WTC11 (cell line): ENCODE measurements at regions not wholly inside any gene's neighbourhood (a gene's known extent, or its start where the extent isn't known, plus 50 kb on each side); places are given as distances from the start of the nearest gene placed in this dataset.

ENCODE experiments used
- CTCF ChIP-seq: fragments of 200-600 bp; IDR thresholded peaks from 2 replicates; pipeline ENCODE4 v1.8.0; 2022; ENCODE audit warnings: antibody characterized with exemption
- FOXP4 ChIP-seq: sonication (generic); formaldehyde crosslinking; IDR thresholded peaks from 2 replicates; pipeline ENCODE4 v1.8.0; 2022; ENCODE audit warnings: mild to moderate bottlenecking, missing genetic modification reagents
- GRHL2 ChIP-seq: fragments of 250-450 bp; sonication (Bioruptor Pico); IDR thresholded peaks from 2 replicates; pipeline ENCODE4 v1.8.0; 2022; ENCODE audit warnings: mild to moderate bottlenecking, moderate library complexity; ENCODE audit not compliant: insufficient replicate concordance, severe bottlenecking
- KAT7 ChIP-seq: sonication (generic); formaldehyde crosslinking; IDR thresholded peaks from 2 replicates; pipeline ENCODE4 v1.8.1; 2023; ENCODE audit warnings: missing genetic modification reagents, mild to moderate bottlenecking, borderline replicate concordance
- TEAD4 ChIP-seq: sonication (generic); formaldehyde crosslinking; IDR thresholded peaks from 2 replicates; pipeline ENCODE4 v1.8.0; 2022; ENCODE audit warnings: mild to moderate bottlenecking, missing genetic modification reagents
- USF2 ChIP-seq: sonication (generic); formaldehyde crosslinking; IDR thresholded peaks from 2 replicates; pipeline ENCODE4 v1.8.1; 2023; ENCODE audit warnings: mild to moderate bottlenecking, missing genetic modification reagents, moderate library complexity
- ZNF263 ChIP-seq: sonication (generic); formaldehyde crosslinking; IDR thresholded peaks from 2 replicates; pipeline ENCODE4 v1.8.1; 2022; ENCODE audit warnings: low read depth, mild to moderate bottlenecking, moderate library complexity, missing genetic modification reagents

- TF ChIP-seq GRHL2 (CRISPR knock-in tag), result no peak
- TF ChIP-seq ZNF263, result no peak
- no peak for TF ChIP-seq CTCF
- TF ChIP-seq KAT7 (CRISPR knock-in tag), result no peak
- TF ChIP-seq TEAD4, result no peak
- no peak for TF ChIP-seq FOXP4 (CRISPR knock-in tag)
- no peak for TF ChIP-seq USF2 (CRISPR knock-in tag)
These were observed 112.8 kb downstream of the IRX5 start for GRCh38 chr16:55043499-55043898.
